ENCODE measurements at regions not wholly inside any gene's neighbourhood (a gene's known extent, or its start where the extent isn't known, plus 50 kb on each side); places are given as distances from the start of the nearest gene placed in this dataset.
"Not testable (repeated sequence)": the region's sequence is repeated elsewhere in the genome, so short reads cannot be mapped to it uniquely, and the experiment has no call there.

DNA sequence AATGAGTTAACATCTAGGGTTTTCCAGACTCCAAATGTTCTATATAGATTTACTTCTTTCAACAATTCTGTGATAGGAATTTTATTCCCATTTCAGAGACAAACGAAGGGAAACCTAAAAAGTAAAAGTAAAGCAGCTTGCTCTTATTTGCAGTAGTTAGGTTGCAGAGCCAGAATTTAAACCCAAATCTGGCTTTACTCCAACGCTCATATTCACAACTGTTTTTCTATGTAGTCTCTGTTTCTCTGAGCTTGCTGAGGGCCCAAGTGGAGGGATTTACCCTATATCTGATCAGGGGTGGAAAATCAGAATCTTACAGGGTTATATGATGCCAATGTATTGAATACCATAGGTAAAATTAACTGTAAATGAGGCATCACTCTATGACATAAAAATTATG is 599.1 kb upstream of the GRIA3 start:
- DNase-seq, result no peak

DNA sequence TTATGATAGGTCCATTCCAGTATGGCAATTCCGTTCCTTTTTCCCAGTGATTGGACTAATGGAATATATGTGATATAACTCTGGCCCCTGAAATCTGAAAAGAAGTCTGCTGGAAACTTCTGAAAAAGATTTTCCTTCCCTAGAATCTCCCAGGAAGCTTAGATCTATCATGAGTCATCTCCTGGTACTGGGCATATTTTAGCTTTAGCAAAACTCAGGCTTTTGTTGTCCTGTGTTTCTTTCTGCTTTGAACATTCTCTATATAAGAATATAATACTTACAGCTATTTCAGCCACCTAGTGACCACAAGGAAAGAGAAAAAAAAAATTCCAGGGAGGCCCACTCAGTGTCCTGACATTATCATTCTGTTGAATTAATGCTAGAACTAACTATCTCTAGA is 597.2 kb upstream of the GRIA3 start:
- no peak for DNase-seq

DNA sequence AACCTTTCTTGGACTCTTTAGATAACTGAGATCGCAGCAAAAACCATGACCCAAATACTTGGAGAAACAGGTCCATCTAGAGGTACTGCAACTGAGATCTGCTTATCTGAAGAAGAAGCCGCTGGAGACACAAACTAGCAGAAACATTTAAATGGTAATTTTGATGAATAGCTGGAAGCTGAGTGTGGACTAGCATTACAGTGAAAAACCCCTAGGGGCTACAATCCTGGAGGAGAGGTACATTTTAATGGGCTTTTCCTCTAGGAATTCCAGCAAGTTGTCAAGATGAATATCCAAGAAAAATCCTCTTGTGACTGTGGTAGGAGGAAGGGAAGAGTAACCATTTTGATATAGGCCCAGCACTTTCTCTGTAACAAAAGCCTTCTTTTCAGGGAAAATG is 592.5 kb upstream of the GRIA3 start:
- DNase-seq, result no peak

DNA sequence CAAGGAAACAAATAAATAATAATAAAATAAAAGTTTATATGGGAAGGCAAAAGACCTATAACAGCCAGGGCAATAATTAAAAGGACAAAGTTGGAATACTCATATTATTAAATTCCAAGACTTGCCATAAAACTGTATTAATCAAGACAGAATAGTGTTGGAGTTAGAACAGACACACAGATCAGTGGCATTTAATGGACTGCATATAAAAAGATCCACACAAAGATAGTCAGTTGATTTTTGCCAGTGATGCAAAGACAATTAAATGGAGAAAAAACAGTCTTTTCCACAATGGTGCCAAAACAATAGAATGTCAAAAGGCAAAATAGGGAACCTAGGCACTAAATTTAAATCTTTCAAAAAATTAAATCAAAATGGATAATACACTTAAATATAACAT is 587.1 kb upstream of the GRIA3 start:
- DNase-seq, result no peak

GRCh38 chrX:122622795-122623194 is 561.3 kb upstream of the GRIA3 start:
- no peak for DNase-seq

DNA sequence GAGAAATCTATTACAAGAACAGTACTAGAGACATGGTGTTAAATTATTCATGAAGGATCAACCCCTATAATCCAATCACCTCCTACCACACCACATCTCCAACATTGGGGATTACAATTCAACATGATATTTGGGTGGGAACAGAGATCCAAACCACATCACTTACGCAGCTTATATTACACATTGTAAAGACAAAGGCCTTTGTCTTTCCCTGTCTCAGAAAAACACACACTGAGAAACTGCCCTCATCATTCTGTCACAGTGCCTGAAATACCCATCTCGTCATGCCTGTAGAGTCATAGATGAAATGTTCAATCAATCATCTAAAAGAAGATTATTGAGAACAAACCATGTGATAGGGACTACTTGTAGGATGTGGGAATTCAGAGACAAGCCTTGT is 558.8 kb upstream of the GRIA3 start:
- DNase-seq, result no peak

GRCh38 chrX:122625821-122626220 is 558.3 kb upstream of the GRIA3 start:
- no peak for DNase-seq

DNA sequence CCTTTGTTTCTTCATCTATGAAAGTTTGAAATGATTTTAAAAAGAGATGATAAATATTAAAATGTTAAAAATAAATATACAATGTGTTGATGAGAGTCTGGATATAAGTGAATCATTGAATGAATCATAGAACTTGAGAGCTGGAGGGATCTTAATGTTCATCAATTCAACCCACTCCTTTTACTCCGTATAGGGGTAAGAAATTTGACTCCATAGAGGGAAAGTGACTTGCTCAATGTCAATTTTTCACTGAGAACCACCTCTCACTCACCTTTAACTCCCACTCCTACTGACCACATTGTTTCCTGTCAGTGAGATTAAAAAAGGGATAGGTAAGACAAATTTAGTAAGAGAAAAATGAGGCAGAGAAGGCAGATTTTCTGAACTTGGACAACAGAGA is 557.2 kb upstream of the GRIA3 start:
- DNase-seq, result no peak

- DNase-seq, result no peak
Measured at GRCh38 chrX:122641136-122641535, 542.9 kb upstream of the GRIA3 start.

GRCh38 chrX:122641826-122642225 is 542.3 kb upstream of the GRIA3 start:
- no peak for DNase-seq

GRCh38 chrX:122655256-122655655 is 528.8 kb upstream of the GRIA3 start:
- not testable (repeated sequence) for DNase-seq

- DNase-seq, result no peak
Measured at GRCh38 chrX:122666601-122667000, 517.5 kb upstream of the GRIA3 start.

- no peak for DNase-seq
Measured at GRCh38 chrX:122667667-122668066, 516.4 kb upstream of the GRIA3 start.

DNA sequence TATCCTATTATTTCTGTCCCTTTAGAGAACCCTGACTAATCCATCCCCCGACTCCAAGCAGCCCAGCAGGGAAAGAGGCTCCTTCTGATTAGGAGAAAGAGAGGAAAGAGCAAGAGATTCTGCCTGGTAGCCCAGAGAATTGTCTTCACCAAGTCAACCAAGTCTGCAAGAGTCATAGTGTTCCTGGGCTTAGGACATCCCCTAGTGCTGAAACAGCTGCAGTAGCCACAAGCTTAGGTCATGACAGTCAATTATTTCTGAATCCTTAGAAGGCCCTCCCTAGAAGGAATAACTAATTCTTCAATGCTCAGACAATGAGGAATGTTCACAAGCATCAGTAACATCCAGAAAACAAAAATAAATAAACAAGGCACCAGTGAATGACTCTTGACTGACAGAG is 480.3 kb upstream of the GRIA3 start:
- no peak for DNase-seq

- DNase-seq, result peak; percentile 59
Measured at GRCh38 chrX:122739770-122740169, 444.3 kb upstream of the GRIA3 start.

DNA sequence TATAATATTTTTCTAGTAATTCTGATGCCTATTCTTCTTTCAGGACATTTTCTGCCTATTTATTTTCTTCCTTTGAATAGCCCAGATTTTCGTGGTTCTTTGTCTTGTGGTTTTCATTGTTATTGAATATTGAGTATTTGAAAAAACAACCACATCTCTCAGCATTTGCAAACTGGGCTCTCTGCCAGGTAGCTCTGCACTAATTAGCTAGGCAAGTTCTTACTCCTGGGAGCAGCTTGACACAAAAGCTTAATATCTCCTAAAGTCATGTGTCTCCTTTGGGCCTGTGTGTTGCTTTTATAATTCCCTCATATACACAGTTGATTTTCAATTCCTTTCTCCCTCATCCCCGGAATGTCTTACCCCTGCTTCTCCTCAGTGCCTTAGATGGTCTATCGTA is 413.5 kb upstream of the GRIA3 start:
- DNase-seq, result no peak

- DNase-seq, result no peak
Measured at GRCh38 chrX:122771933-122772332, 412.1 kb upstream of the GRIA3 start.

DNA sequence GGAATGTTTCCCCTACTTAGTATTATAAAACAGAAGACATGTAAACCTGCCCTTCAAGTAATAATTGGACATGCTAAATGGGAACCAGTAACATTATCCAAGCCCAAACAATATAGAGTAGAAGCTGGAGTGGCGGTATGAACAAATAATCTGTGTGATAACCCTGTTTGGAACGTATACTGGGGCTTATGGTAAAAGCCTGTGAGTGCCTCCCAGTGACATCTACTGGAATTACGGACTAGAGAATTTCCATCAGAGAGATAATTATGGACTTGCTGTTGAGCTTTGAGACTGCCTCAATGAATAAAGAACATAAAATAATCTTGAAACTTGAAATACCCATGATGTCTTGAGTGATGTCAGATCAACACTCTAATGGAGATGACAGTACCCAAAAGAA is 406.3 kb upstream of the GRIA3 start:
- DNase-seq, result no peak

GRCh38 chrX:122783918-122784317 is 400.2 kb upstream of the GRIA3 start:
- DNase-seq, result no peak

GRCh38 chrX:122787231-122787630 is 396.8 kb upstream of the GRIA3 start:
- DNase-seq, result no peak

GRCh38 chrX:122788216-122788615 is 395.9 kb upstream of the GRIA3 start:
- DNase-seq, result no peak

DNA sequence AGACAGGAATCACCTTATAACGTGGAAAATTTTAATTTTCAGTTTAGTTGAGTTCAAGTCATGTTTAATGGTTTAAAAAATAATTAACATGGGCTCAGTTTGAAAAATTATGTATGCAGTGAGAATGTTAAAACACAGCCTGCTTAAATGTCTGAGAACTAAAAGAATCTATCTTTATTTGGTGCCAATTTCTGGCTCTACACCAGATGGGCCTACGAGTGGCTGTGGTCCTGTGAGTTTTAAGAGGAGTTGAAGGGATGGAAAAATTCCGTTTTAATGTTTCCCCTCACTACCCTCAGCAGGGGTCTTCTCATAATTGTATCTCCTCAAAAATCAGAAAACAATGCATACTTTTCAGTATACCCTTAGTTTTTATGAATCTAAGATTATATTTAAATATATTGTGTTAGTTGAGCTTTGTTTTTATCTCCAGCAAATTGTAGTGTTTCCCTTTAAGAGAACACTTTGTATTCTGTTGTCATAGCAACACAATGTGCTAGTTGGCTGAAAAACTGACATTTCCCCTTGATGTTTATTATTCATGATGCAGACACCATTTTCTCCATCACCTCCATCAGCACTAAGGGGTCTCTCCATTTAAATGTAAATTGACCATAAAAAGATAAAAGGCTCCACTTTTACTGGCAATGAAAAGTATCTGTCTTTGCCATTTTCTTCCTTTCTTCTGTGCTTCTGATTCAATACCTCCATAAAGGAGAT is 393.5 kb upstream of the GRIA3 start:
- no peak for DNase-seq

GRCh38 chrX:122813876-122814275 is 370.2 kb upstream of the GRIA3 start:
- no peak for DNase-seq

- no peak for DNase-seq
Measured at GRCh38 chrX:122816288-122816687, 367.8 kb upstream of the GRIA3 start.

DNA sequence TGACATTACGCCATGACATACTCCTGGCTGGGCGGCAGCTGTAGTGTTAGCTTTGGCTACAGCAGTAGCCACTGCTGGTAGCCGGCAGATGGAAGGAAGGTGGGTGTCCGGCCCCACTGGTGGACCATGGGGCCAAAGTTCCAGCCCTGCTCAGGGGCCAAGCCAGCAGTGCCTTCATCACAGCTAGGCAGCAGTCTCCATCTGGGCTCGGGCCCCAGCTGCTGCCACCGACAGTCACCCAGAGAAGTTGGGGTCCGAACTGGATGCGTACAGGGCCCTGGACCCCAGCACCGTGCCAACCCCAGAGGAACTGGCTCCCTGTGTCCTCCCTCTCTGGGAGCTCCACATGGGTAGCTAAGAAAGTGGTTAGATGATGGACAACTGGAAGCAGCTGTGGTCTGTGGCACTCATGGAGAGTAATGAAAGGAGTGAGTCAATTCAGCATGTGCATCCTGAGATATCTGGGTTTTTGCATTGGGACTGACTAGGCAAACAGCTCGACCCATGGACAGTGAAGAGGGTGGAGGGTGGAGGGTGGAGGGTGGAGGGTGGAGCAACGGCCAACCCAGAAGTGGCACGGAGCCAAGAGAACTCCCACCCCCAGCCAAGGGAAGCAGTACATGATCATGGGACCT is 366.6 kb upstream of the GRIA3 start:
- DNase-seq, result no peak

Measured in islet precursor cell (in vitro differentiated cells).